Astrocyte (in vitro differentiated cells and primary cell): ENCODE measurements at regions not wholly inside any gene's neighbourhood (a gene's known extent, or its start where the extent isn't known, plus 50 kb on each side); places are given as distances from the start of the nearest gene placed in this dataset.

Experiments used
- EZH2 ChIP-seq: IDR thresholded peaks from 2 replicates; pipeline ENCODE4 v1.6.1; 2012; ENCODE audit warnings: mild to moderate bottlenecking, low read length, inconsistent platforms; ENCODE audit not compliant: insufficient read depth
- TF ChIP-seq, protein P1 (sequence below): IDR thresholded peaks from 2 replicates; pipeline ENCODE4 v1.5.1; 2011; ENCODE audit warnings: low read depth, mild to moderate bottlenecking, inconsistent platforms, low read length, moderate library complexity; ENCODE audit not compliant: insufficient read depth

- TF ChIP-seq, protein P1, sequence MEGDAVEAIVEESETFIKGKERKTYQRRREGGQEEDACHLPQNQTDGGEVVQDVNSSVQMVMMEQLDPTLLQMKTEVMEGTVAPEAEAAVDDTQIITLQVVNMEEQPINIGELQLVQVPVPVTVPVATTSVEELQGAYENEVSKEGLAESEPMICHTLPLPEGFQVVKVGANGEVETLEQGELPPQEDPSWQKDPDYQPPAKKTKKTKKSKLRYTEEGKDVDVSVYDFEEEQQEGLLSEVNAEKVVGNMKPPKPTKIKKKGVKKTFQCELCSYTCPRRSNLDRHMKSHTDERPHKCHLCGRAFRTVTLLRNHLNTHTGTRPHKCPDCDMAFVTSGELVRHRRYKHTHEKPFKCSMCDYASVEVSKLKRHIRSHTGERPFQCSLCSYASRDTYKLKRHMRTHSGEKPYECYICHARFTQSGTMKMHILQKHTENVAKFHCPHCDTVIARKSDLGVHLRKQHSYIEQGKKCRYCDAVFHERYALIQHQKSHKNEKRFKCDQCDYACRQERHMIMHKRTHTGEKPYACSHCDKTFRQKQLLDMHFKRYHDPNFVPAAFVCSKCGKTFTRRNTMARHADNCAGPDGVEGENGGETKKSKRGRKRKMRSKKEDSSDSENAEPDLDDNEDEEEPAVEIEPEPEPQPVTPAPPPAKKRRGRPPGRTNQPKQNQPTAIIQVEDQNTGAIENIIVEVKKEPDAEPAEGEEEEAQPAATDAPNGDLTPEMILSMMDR, result no peak
- TF ChIP-seq EZH2, result no peak
Measured at GRCh38 chr6:137652961-137653705, 158.9 kb upstream of the OLIG3 start.
